H1 (cell line): ENCODE measurements at regions not wholly inside any gene's neighbourhood (a gene's known extent, or its start where the extent isn't known, plus 50 kb on each side); places are given as distances from the start of the nearest gene placed in this dataset.

Source experiments
- CTCF ChIA-PET: fragments of 300-600 bp; sonication (Branson Sonifier 250); formaldehyde crosslinking; loops from one replicate; lab custom pipeline; 2021; ENCODE audit not compliant: partially characterized antibody; lab: Charles Lee
- POLR2A ChIA-PET: fragments of 300-600 bp; sonication (Branson Sonifier 250); formaldehyde crosslinking; loops from one replicate; lab custom pipeline; 2021; ENCODE audit warnings: inconsistent platforms; ENCODE audit not compliant: partially characterized antibody; lab: Charles Lee
- DNase-seq, 2 experiments: peaks; one replicate each; pipeline versions ENCODE4 v3.0.0 to v3.0.0-alpha.2; 2010 to 2022; ENCODE audit warnings: low spot score in 2 of 2, low read depth in 1 of 2, mixed read lengths in 1 of 2
- FAIRE-seq: peaks from 2 replicates; lab custom pipeline; 2011; peaks lifted over from hg19 to GRCh38; lab: Jason Lieb, UNC
- H2AFZ ChIP-seq: 2 replicates; pipeline ENCODE4 v1.8.1; 2012; ENCODE audit warnings: low read length, inconsistent platforms
- H2AK5ac ChIP-seq: 2 replicates; pipeline ENCODE4 v1.6.1; 2013; ENCODE audit warnings: low read depth, low read length
- H2BK120ac ChIP-seq: replicated peaks from 2 replicates; pipeline ENCODE3; 2013; ENCODE audit warnings: low read depth, low read length, inconsistent platforms
- H2BK12ac ChIP-seq: 2 replicates; pipeline ENCODE4 v1.6.1; 2013; ENCODE audit warnings: low read depth, low read length
- H2BK15ac ChIP-seq: 2 replicates; pipeline ENCODE4 v1.6.1; 2013; ENCODE audit warnings: low read length
- H2BK20ac ChIP-seq: 2 replicates; pipeline ENCODE4 v1.6.1; 2013; ENCODE audit warnings: low read length
- H2BK5ac ChIP-seq: 2 replicates; pipeline ENCODE4 v1.6.1; 2013; ENCODE audit warnings: low read depth, low read length
- H3K14ac ChIP-seq: 2 replicates; pipeline ENCODE4 v1.6.1; 2013; ENCODE audit warnings: inconsistent platforms; ENCODE audit not compliant: insufficient read length
- H3K18ac ChIP-seq: 2 replicates; pipeline ENCODE4 v1.6.1; 2013; ENCODE audit warnings: low read length; ENCODE audit errors: extremely low read depth
- H3K23ac ChIP-seq: 2 replicates; pipeline ENCODE4 v1.6.1; 2013; ENCODE audit warnings: inconsistent platforms; ENCODE audit not compliant: insufficient read length
- H3K23me2 ChIP-seq: 2 replicates; pipeline ENCODE4 v1.6.1; 2013; ENCODE audit warnings: low read depth, low read length
- H3K27ac ChIP-seq: 2 replicates; pipeline ENCODE4 v1.6.1; 2011; ENCODE audit warnings: low read depth, low read length, inconsistent platforms
- H3K27me3 ChIP-seq, 4 experiments: replicated peaks in 1 of 4; 1 replicate in 1 of 4; 2 replicates in 3 of 4; pipeline versions ENCODE4 v1.6.1 to v1.8.1; 2011 to 2013; ENCODE audit warnings: low read length in 3 of 4, mild to moderate bottlenecking in 3 of 4, inconsistent platforms in 2 of 4, mixed read lengths in 2 of 4, moderate library complexity in 1 of 4; ENCODE audit not compliant: control insufficient read depth in 3 of 4, insufficient read depth in 3 of 4; ENCODE audit errors: extremely low read depth in 1 of 4
- H3K36me3 ChIP-seq, 4 experiments: 2 replicates each; pipeline versions ENCODE4 v1.6.1 to v1.8.1; 2011 to 2013; ENCODE audit warnings: mild to moderate bottlenecking in 4 of 4, low read length in 3 of 4, moderate library complexity in 2 of 4, control low read depth in 1 of 4, inconsistent platforms in 1 of 4; ENCODE audit not compliant: insufficient read depth in 4 of 4, control insufficient read depth in 2 of 4
- H3K4ac ChIP-seq: replicated peaks from 2 replicates; pipeline ENCODE3; 2013; ENCODE audit warnings: low read length, low read depth, mixed read lengths, inconsistent platforms; ENCODE audit not compliant: insufficient read length
- H3K4me1 ChIP-seq, 4 experiments: replicated peaks in 1 of 4; 1 replicate in 1 of 4; 2 replicates in 3 of 4; pipeline versions ENCODE4 v1.6.1 to v1.8.1; 2011 to 2013; ENCODE audit warnings: low read length in 3 of 4, inconsistent platforms in 2 of 4, mixed read lengths in 1 of 4; ENCODE audit not compliant: insufficient read depth in 4 of 4, control insufficient read depth in 3 of 4
- H3K4me2 ChIP-seq, 2 experiments: 2 replicates each; pipeline versions ENCODE4 v1.6.1 to v1.8.1; 2011 to 2013; ENCODE audit warnings: low read depth in 2 of 2, low read length in 2 of 2, control low read depth in 1 of 2, inconsistent platforms in 1 of 2, mild to moderate bottlenecking in 1 of 2; ENCODE audit not compliant: insufficient read depth in 1 of 2
- H3K4me3 ChIP-seq, 4 experiments: fragments of 200-600, 300-600 bp in 1 of 4; sonication (generic), shearing (Covaris generic), sonication (Bioruptor Twin) in 1 of 4; 2 replicates each; pipeline versions ENCODE4 v1.5.1 to v1.8.1; 2011 to 2016; ENCODE audit warnings: low read length in 4 of 4, low read depth in 3 of 4, control low read depth in 2 of 4, inconsistent platforms in 2 of 4, mild to moderate bottlenecking in 2 of 4, mixed read lengths in 1 of 4, moderate library complexity in 1 of 4; ENCODE audit not compliant: insufficient read depth in 2 of 4; ENCODE audit errors: extremely low read depth in 1 of 4
- H3K56ac ChIP-seq: replicated peaks from 2 replicates; pipeline ENCODE3; 2013; ENCODE audit warnings: low read depth, mild to moderate bottlenecking, mixed read lengths, low read length, inconsistent platforms; ENCODE audit not compliant: insufficient read length
- H3K79me1 ChIP-seq: 2 replicates; pipeline ENCODE4 v1.6.1; 2013; ENCODE audit warnings: low read depth, low read length, control low read depth
- H3K79me2 ChIP-seq, 2 experiments: 2 replicates each; pipeline versions ENCODE4 v1.6.1 to v1.8.1; 2012 to 2013; ENCODE audit warnings: low read length in 2 of 2, mild to moderate bottlenecking in 2 of 2, inconsistent platforms in 1 of 2; ENCODE audit not compliant: insufficient read depth in 2 of 2, control insufficient read depth in 1 of 2
- H3K9ac ChIP-seq, 4 experiments: replicated peaks in 1 of 4; 1 replicate in 1 of 4; 2 replicates in 3 of 4; pipeline versions ENCODE4 v1.6.1 to v1.8.1; 2011 to 2013; ENCODE audit warnings: low read depth in 3 of 4, low read length in 3 of 4, control low read depth in 2 of 4, mild to moderate bottlenecking in 2 of 4, moderate library complexity in 2 of 4, inconsistent platforms in 1 of 4; ENCODE audit errors: extremely low read depth in 1 of 4
- H3K9me3 ChIP-seq, 2 experiments: 2 replicates each; pipeline versions ENCODE4 v1.6.1 to v1.8.1; 2012 to 2013; ENCODE audit warnings: mild to moderate bottlenecking in 2 of 2, moderate library complexity in 2 of 2, control low read depth in 1 of 2, inconsistent platforms in 1 of 2, low read depth in 1 of 2, low read length in 1 of 2, mixed read lengths in 1 of 2; ENCODE audit not compliant: insufficient read depth in 2 of 2
- H4K20me1 ChIP-seq, 2 experiments: replicated peaks in 1 of 2; 2 replicates each; pipeline versions ENCODE3 to v1.8.1; 2011 to 2013; ENCODE audit warnings: inconsistent platforms in 2 of 2, low read length in 2 of 2, mild to moderate bottlenecking in 1 of 2; ENCODE audit not compliant: insufficient read depth in 2 of 2, control insufficient read depth in 1 of 2
- H4K5ac ChIP-seq: 2 replicates; pipeline ENCODE4 v1.6.1; 2013; ENCODE audit warnings: low read length, low read depth, mixed read lengths, inconsistent platforms; ENCODE audit not compliant: insufficient read length
- H4K8ac ChIP-seq: 2 replicates; pipeline ENCODE4 v1.8.0; 2013; ENCODE audit warnings: mild to moderate bottlenecking, moderate library complexity, low read length, inconsistent platforms; ENCODE audit not compliant: insufficient read depth; ENCODE audit errors: extremely low read depth
- H4K91ac ChIP-seq: replicated peaks from 2 replicates; pipeline ENCODE3; 2013; ENCODE audit warnings: low read length, mixed read lengths, inconsistent platforms; ENCODE audit not compliant: insufficient read length
- CBX8 ChIP-seq: fragments of 300-800, 300-1000 bp; sonication (generic); IDR thresholded peaks from 2 replicates; pipeline ENCODE4 v1.7.1; 2016; ENCODE audit warnings: low read depth, low read length, borderline replicate concordance
- WGBS, 2 experiments: shearing (Covaris generic) in 1 of 2; methylation state at CpG; one replicate each; pipeline versions ENCODE4 v1.1.6 to v1.1.7; 2013 to 2015; ENCODE audit warnings: low lambda C conversion rate in 2 of 2, mixed read lengths in 2 of 2, inconsistent platforms in 1 of 2, low coverage in 1 of 2, missing lambda C conversion rate in 1 of 2; ENCODE audit not compliant: insufficient replicate concordance in 2 of 2, insufficient coverage in 1 of 2, insufficient read length in 1 of 2; ENCODE audit errors: extremely low coverage in 1 of 2, missing lambda C conversion rate in 1 of 2; 5-methylcytosine and 5-hydroxymethylcytosine counted together

- no peak overlapping the region for H2BK5ac ChIP-seq
- H2BK12ac ChIP-seq = no peak overlapping the region
- H3K18ac ChIP-seq = no peak overlapping the region
- H2BK20ac ChIP-seq = no peak overlapping the region
- H3K79me2 ChIP-seq = no peaks in the 10 kb centered on the region
- H2AFZ ChIP-seq = 0 out of 2 replicates have a peak overlapping the region, but pooled peaks have one; percentile 57
- H2BK120ac ChIP-seq = no peak overlapping the region
- no peak overlapping the region for H3K14ac ChIP-seq
- no peak overlapping the region for H2AK5ac ChIP-seq
- H3K36me3 ChIP-seq = no peaks in the 10 kb centered on the region
- H3K9ac ChIP-seq = no peak overlapping the region
- H3K4ac ChIP-seq = no peak overlapping the region
- no peak overlapping the region for H2BK15ac ChIP-seq
- H4K20me1 ChIP-seq = no peaks in the 10 kb centered on the region
- H4K91ac ChIP-seq = no peak overlapping the region
- no peaks in the 10 kb centered on the region for H3K23me2 ChIP-seq
- FAIRE-seq (no peak), DNase-seq (no peak)
- WGBS, 2 experiments = 90% methylated on average over 3 of the region's 3 CpGs; no CpG with 5 or more reads in 1 of the 2 experiments
- no peak overlapping the region for H4K5ac ChIP-seq
- no peaks in the 10 kb centered on the region for H3K9me3 ChIP-seq
- no peaks in the 10 kb centered on the region for H3K27me3 ChIP-seq
- H3K4me3 ChIP-seq = no peak overlapping the region
- no peak overlapping the region for H4K8ac ChIP-seq
- H3K4me2 ChIP-seq = no peak overlapping the region
- POLR2A ChIA-PET = no interaction called here
- no peak overlapping the region for H3K27ac ChIP-seq
- no peaks in the 10 kb centered on the region for H3K4me1 ChIP-seq
- no peak overlapping the region for H3K23ac ChIP-seq
- no peak overlapping the region for H3K56ac ChIP-seq
- no peaks in the 10 kb centered on the region for H3K79me1 ChIP-seq
- CTCF ChIA-PET = no interaction called here
- no peak for TF ChIP-seq CBX8
Measured at GRCh38 chr2:151096235-151096634, 165.4 kb downstream of the RBM43 start.
